Stimulated activated CD4-positive, alpha-beta T cell treated with anti-CD3 and anti-CD28 coated beads, Interleukin-4, amount 100 ng/mL, for 48 hours (primary cell): ENCODE measurements at regions not wholly inside any gene's neighbourhood (a gene's known extent, or its start where the extent isn't known, plus 50 kb on each side); places are given as distances from the start of the nearest gene placed in this dataset.
"Not testable (repeated sequence)": the region's sequence is repeated elsewhere in the genome, so short reads cannot be mapped to it uniquely, and the experiment has no call there.

Experiments
- DNase-seq, 2 donors: peaks; one replicate each; pipeline ENCODE4 v3.0.0-alpha.2; 2020; ENCODE audit warnings: low read depth in 2 of 2

DNA sequence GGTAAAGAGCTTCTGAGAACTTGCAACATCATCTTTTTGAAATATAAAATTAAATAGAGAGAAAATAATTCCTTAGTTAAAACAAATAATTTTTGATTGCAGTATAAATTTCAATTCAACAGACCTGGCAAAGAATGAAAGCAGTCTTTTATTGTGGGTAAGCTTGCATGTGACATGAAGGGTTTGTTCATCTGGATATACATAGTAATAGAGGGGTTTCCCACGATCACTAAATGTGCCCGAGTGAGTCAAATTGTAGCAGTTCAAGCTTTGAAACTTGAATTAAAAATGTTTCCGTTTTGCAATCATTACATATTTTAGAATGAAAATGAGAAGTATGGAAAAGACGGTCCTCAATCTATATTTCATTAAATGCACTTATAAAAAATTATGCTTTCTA lies 658.4 kb upstream of the MBL2 start:
- DNase-seq: no peak

DNA sequence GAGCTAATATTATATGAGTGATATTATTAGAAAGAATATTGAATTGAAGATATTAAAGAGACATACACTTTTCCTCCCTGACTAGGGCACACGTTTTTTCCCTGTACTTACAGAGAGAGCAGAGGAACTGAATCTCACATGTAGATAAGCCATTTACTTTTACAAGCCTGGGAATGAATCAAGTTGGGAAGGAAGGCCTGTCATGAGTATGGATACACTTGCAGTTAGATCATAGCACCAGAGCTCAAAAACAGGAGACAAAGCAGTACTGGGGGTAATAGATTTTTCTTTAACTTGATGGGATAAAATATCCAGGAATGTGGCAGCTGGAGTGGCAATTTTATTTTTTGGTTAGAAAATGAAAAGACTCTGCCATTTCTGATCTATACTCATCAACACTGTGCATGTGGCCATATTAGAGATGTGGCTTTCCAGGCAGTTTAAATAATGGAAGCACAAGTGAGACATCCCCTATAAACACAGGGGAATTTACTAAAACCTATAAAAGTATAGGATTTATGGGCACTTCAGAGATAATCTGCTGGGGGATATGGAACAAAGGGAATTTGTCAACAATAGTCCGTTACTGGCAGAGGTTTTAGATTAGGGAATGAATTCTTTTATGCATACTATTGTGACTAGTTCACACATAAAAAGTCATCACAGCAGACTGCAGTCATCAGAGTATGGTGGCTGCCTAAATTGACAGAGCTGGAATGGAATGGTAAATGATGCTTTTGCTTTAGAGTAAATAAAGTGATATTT lies 657.7 kb upstream of the MBL2 start:
- DNase-seq: no peak

DNA sequence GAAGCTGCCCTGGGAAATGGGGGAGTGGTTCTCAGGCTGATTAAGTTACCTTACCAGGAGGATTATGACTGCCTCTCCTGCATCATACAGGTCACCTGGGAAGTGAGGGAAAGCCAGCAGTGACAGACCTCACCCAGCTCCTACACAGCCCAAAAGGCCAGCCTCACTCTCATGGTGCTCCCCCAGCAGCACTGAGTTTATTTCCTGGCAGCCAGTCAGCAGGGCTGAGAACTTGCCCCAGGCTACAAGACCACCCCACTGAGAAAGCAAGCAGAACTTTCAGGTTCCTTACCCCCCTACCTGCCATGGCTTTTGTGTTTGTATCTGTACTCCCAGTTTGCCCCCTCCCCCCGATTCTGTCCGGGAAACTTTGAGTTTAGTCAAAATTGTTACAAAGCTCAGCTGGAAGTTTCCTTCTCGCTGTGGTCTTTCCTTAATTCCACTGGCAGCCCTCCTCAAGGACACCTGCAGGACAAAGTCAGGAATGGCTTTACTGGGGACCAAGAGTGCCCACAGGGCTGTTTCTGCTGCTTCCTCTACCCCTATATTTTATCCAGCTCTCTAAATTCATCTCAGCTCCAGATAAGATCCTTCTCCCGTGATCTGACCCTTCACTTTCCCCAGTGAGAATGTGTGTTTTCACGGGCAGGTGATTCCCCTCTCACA lies 649.8 kb upstream of the MBL2 start:
- no peak for DNase-seq

DNA sequence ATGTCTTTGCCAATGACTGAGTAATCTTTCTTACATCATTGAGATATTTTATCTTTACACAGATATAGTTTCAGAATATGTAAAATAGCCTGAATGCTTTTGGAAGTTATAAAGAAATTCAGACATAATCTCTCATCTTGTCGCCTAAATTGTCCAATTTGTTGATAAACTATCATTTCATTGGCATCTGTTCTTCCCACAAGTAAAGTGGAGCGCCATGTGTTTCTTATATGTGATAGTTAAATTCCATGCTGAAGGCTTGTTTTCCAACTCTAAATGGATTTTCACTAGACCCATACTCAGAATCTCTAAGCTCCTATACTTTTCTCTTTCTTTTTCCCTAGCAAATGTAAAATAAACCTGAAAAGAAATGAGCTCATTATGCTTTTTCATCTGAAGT lies 640.1 kb upstream of the MBL2 start:
- DNase-seq: no peak

DNA sequence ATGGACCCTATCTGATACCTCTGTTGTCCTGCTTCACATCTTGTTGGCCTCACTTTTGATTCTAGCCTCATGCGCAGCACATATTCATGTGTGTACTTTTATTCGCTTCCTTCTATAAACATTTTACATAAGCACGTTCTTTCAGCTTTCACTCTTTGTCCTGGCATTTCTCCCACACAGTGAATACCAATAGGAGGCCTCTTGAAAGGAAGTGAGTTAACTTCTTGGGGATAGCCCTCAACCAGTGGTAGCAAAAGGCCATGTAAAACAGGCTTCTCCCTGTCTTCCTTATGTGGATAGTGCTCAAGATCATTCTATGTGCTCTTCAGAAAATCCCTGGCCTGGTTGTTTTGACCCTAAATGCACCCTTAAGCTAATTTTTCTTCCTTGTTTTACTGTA lies 633.9 kb upstream of the MBL2 start:
- DNase-seq: no peak

DNA sequence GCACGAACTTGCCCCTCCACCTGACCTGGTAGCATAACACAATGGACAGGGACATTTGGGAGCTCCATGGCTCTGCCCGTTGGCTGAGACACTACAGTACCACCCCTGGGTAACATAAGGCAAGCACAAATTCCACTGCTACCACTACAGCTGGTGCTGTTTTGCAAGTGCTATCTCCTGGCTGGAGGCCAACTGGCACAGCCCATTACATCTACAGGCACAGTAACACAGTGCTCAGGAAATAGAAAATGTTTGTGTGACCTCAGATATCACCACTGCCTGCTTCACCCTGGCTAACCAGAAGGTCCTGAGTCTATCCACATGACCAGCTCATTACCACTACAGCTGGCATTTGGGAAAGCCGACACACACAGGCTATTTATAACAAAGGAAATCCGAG lies 631.1 kb upstream of the MBL2 start:
- DNase-seq: no peak

DNA sequence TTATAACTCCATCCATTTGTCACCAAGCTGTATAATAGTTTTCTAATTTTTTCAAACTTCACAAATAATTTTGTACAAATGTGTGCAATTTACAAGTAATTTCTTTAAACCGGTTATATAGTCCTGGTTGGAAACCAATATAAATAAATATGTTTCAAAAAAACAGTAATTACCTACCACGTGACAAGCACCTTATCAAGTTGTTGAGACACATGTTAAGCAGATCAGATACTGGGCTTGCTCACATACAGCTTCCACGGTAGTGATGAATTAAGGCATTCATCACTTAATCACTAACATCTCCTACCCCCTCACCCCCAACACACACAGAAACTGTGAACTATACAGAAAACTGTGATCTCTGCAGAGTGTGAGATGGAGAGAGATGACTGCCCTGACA lies 630.0 kb upstream of the MBL2 start:
- no peak for DNase-seq

DNA sequence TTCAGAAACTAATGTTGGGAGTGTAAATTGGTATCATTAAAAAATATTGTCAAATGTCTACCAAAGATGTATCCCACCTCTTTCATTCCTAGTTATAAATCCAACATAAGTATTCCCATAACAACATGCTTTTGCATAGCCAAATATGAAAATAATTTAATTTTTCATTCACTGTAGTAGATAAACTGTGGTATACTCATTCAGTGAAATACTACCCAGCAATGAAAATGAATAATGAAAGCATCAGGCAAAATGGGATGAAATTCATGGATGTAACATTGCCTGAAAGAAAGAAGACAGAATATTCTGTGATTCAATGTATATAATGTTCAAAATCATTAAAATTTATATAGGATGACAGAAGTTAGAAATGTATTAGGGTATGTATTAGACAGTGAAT lies 629.0 kb upstream of the MBL2 start:
- no peak for DNase-seq

DNA sequence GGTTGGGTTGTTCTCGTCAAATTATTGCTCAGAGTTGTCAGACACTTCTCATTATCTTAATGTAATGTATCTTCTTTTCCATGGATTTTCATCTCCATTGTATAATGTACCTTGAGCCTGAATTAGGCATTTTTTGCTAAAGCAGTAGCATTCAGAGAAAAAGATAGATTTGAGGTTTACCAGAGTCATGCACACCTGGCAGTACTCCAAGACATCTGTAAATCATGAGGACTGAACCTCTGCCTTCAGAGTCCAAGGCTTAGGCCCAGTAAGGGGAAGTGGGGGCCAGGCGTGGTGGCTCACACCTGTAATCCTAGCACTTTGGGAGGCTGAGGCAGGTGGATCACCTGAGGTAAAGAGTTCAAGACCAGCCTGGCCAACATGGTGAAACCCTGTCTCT lies 624.3 kb upstream of the MBL2 start:
- no peak for DNase-seq

DNA sequence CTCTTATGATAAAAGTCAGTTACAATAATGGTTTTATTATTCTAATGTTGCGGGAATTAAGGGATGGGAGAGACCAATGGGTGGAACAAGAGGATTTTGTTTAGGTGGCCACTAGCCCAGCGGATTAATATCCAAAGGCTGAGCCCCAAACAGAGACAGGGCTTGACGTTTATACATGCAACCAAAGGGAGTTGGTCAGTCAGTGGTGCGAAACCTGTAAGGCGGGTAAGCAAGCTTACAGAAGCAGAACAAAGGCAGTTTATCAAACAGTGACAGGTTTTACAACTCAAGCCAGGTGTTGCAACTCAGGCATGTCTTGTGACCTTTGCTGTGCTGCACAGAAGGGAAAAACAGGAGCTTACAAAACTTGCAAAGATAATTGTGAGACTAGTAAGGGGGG lies 622.9 kb upstream of the MBL2 start:
- no peak for DNase-seq

DNA sequence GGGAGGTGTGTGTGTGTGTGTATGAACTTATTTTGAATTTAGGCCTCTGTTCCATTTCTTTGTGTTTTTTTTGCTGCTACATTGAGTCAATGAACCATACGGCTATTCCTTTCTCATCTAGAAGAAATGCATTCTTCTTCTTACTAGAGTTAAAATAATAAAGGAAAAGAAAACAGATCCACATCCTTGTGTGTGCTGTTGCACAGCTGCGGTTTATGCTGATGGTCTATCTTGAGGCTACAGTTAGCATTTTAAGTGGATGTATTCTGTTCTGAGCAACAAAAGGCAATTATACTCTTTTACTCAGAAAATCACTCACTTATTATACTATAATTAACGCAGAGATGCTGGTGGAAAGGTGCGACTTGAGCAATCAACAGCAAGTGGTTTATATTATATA lies 615.0 kb upstream of the MBL2 start:
- DNase-seq: no peak

DNA sequence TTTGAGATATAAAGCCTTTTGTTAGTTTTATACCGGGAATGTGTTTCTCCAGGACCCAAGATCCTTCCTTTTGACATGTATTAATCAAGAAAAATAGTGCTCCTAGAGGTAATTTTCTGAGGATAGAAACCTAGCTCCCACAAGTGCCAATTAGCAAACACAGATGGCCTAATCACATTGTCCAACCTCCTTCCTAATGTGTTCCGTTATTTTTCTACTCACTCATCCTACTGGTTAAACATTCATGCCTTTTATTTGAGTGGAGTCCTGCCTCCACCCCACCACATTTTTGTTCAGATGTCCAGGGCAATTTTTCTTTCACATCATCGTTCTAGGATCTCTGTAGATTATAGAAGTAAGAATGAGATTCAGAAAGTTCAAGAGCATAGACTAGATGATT lies 610.0 kb upstream of the MBL2 start:
- DNase-seq: no peak

DNA sequence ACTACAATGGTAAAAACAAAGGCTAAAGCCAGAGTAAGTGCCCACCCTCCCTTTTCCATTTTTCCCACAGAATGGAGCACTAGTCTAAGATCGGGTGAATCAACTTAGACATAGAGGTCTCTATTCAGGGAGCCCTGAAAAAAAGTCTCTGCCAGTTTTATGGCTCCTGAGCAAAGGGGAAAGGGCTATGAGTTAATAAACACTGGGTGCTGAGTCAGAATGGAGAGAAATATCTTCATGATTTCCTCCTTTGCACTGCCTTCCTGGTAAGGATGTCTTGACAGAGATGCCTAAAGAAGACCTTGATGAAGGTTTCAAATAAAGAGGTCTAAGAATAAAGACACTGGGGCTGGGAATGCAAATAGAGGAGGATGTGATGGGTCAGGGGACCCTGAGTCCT lies 607.4 kb upstream of the MBL2 start:
- no peak for DNase-seq

DNA sequence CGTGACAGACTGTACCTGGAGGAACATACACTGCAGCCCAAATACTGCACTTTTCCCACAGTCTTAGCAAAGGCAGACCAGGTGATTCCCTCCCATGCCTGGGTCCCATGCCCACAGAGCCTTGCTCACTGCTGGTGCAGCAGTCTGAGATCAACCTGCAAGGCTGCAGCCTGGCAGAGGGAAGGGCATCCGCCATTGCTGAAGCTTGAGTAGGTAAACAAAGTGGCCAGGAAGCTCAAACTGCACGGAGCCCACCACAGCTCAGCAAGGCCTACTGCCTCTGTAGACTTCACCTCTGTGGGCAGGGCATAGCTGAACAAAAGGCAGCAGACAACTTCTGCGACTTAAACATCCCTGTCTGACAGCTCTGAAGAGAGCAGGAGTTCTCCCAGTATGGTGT lies 597.8 kb upstream of the MBL2 start:
- no peak for DNase-seq

DNA sequence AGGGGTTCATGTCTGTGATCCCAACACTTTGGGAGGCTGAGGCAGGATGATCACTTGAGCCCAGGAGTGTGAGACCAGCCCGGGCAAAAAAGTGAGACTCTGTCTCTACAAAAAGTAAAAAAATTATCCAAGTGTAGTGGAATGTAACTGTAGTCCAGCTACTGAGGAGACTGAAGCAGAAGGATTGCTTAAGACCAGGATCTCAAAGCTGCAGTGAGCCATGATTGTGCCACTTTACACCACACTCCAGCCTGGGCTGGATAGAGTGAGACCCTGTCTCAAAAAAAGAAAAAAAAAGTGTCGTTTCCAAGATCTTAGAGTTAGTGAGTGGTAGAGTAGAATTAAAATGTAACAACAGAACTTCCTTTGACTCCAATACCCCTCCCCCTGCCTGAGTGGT lies 589.4 kb upstream of the MBL2 start:
- DNase-seq: no peak

DNA sequence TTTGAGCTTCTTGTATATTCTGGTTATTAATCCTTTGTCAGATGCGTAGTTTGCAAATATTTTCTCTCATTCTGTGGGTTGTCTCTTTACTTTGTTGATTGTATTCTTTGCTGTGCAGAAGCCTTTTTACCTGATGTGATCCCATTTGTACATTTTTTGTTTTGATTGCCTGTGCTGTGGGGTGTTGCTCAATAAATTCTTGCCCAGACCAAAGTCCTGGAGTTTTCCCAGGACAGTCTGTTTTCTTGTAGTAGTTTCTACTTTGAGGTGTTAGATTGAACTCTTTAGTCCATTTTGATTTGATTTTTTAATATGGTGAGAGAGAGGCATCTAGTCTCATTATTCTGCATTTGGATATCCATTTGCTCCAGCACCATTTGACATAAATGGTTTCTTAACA lies 588.7 kb upstream of the MBL2 start:
- no peak for DNase-seq

DNA sequence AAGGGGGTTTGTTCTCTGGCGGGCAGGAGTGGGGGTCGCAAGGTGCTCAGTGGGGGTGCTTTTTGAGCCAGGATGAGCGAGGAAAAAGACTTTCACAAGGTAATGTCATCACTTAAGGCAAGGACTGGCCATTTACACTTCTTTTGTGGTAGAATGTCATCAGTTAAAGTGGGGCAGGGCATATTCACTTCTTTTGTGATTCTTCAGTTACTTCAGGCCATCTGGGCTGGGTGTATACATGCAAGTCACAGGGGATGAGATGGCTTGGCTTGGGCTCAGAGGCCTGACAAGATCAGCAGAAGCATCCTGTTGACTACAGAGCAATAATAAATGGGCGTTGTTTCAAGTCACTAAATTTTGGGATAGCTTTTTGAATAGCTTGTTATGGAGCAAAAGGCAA lies 586.4 kb upstream of the MBL2 start:
- DNase-seq: not testable (repeated sequence)

DNA sequence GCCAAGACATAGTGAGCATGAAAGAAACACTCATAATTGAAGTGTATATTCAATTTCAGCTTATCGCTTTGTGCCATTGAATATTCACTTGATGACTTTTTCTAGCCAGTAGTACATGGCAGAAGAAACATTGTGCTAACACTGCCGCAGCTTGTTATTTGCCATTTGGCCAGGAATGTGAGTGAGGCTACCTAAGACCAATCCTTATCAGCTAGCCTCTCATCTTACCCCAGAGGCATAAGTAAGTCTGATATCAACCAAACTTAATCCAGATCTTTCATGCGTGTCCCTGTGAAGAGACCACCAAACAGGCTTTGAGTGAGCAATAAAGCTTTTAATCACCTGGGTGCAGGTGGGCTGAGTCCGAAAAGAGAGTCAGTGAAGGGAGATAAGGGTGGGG lies 586.0 kb upstream of the MBL2 start:
- DNase-seq: no peak

DNA sequence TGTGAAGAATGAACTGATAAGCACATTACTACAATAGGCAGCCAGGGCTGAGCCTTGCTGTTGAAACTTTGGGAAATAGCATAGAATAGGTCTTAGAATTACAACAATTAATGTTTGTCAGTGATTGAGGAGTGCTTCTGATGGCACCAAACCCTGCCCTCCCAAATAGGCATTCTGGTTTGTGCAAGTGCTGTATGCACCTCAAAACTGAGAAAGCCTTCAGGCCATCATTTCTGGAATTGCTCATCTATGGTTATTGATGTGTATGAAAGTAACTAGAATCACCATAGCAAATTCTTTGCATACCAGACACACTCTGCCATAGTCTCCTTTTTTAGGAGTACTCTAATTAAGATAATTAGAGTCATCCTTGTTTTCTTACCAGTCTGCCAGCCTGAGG lies 585.0 kb upstream of the MBL2 start:
- DNase-seq: no peak

DNA sequence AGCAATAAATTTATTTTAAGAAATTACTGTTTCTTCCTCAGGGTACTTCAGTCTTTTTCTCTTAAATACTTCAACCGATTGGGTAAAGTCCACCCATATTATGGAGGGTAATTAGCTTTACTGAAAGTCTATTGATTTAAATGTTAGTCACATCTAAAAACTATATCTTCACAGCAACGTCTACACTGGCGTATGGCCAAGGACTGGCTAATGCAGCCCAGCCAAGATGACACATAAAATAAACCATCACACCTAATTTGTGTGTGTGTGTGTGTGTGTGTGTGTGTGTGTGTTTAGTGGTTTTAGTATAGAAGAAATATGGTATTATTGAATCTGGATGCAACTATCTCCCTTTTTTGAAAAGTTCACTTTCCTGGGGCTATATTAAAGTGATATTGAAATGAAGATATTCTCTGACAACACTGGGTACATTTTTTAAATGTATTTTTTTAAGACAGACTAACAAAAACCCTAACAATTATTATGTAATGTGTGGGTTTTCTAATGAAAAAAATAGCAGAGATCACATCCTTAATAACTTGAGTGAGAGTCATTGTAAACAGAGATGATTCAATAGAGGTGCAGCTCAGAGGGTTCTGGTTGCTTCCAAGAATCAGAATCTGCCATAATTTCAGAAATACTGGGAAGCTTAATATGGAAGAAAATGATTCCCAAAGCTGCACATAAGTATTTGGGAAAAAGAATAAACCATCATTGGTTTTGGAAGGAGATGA lies 584.2 kb upstream of the MBL2 start:
- DNase-seq: no peak

DNA sequence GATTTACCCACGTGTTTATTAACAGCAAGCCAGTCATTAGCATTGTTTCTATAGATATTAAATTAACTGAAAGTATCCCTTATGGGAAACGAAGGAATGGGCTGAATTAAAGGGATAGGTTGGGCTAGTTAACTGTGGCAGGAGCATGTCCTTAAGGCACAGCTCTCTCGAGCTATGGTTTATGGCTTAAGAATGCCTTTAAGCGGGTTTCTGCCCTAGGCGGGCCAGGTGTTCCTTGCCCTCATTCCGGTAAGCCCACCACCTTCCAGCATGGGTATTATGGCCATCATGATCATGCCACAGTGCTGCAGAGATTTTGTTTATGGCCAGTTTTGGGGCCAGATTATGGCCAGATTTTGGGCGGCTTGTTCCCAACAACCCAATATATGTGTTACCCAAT lies 569.9 kb upstream of the MBL2 start:
- DNase-seq: not testable (repeated sequence)

DNA sequence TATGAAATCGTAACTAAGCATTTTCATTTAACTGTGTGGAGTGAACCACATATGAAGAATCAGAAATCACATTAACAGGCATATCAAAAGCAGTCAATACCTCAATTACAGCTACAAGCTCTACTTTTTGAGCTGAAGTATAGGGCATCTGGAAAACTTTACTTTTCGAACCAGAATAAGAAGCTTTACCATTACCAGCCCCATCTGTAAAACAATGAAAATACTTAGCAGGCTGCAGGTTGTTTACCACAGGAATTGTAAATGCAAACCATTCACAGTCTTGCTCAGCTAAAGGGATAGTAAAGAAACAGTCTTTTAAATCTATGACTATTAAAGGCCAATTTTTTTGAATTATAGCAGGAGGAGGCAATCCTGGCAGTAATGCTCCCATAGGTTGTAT lies 565.6 kb upstream of the MBL2 start:
- not testable (repeated sequence) for DNase-seq

DNA sequence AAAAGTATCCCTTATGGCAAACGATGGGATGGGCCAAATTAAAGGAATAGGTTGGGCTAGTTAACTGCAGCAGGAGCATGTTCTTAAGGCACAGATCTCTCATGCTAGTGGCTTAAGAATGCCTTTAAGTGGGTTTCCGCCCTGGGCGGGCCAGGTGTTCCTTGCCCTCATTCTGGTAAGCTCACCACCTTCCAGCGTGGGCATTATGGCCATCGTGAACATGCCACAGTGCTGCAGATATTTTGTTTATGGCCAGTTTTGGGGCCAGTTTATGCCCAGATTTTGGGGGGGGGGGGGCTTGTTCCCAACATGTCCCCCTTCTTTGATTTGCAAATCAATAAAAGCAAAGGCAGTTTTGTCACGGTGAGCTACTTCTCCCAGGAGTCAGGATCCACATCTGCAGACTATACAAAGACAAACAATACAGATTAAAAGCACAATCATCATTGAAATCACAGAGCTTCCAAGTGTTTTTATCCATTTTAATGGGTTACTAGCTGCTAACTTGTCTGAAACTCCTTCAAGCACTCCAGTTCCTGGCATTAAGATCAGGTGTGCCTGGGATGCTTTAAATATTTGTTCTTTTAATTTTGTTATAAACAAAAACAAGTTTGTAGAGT lies 563.3 kb upstream of the MBL2 start:
- DNase-seq: not testable (repeated sequence)
